ENCODE measurements at regions not wholly inside any gene's neighbourhood (a gene's known extent, or its start where the extent isn't known, plus 50 kb on each side); places are given as distances from the start of the nearest gene placed in this dataset.

DNA sequence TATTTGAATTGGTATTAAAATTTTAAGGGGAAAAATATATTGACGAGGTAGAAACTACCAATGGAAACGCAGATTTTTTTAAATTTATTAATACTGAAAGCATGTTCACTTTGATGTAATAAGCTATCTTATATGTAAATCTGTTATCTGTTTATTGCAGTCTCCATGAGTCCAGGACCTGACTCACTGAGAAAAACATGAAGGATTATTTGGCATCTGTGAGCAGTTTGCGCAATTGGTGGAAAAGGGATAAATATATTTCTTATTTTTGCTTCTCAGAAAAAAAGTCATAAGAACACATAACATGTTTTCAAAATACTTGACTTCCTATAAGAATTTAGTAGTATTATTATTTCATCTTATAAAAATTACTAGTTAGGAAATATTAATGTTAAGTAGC is 561.4 kb downstream of the ADCYAP1 start:
- no peak for TF ChIP-seq HNF4G (IDR thresholded peaks at IDR 0.05)
- TF ChIP-seq FOXA1 (IDR thresholded peaks at IDR 0.05) = no peak
- no peak overlapping the region for H3K27ac ChIP-seq (ENCODE audit: low read depth in 1 of 2, low read length in 2 of 2)
- H3K4me3 ChIP-seq (ENCODE audit: low read depth in 1 of 3, low read length in 3 of 3) = no peak overlapping the region
- WGBS = 96% methylated on average over 3 of the region's 3 CpGs
- H3K36me3 ChIP-seq (ENCODE audit: control insufficient read depth in 4 of 4, insufficient read depth in 3 of 4, low read depth in 1 of 4, low read length in 3 of 4) = no peaks in the 10 kb centered on the region
- DNase-seq (ENCODE audit: low spot score) = no peak
- H3K9me3 ChIP-seq (ENCODE audit: control insufficient read depth in 4 of 4, low read length in 3 of 4) = no peaks in the 10 kb centered on the region
- no peak overlapping the region for H3K9ac ChIP-seq (ENCODE audit: low read depth in 1 of 2, low read length in 2 of 2)
- no peaks in the 10 kb centered on the region for H3K4me1 ChIP-seq (ENCODE audit: control insufficient read depth in 4 of 4, insufficient read depth in 4 of 4, low read length in 3 of 4)
- H3K27me3 ChIP-seq (ENCODE audit: control insufficient read depth in 4 of 4, insufficient read depth in 4 of 4, low read length in 3 of 4) = no peaks in the 10 kb centered on the region

DNA sequence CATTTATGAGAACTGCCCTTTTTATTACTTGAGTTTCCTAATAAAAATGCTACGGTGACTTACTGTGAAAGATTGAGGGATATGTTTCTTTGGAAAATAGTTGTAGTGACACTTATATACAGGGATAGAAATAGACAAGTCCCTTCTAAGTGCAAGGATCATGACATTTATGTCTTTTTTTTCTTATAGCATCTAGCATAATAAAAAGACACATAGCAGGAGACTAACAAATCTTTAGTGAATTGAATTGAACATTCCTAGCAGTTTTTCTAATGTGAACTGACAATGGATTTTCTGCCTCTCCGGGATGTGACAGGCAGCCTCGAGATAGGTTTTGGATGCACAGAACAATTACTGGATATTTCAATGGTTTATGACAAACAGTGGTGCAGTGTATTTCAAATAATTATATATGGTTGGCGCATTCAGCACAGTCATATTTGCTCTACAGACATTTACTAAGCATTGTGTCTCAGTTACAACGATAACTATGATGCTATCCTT is 562.8 kb downstream of the ADCYAP1 start:
- H3K36me3 ChIP-seq (ENCODE audit: control insufficient read depth in 4 of 4, insufficient read depth in 3 of 4, low read depth in 1 of 4, low read length in 3 of 4) = no peaks in the 10 kb centered on the region
- no peaks in the 10 kb centered on the region for H3K4me1 ChIP-seq (ENCODE audit: control insufficient read depth in 4 of 4, insufficient read depth in 4 of 4, low read length in 3 of 4)
- H3K4me3 ChIP-seq (ENCODE audit: low read depth in 1 of 3, low read length in 3 of 3) = no peak overlapping the region
- H3K9ac ChIP-seq (ENCODE audit: low read depth in 1 of 2, low read length in 2 of 2) = no peak overlapping the region
- no peaks in the 10 kb centered on the region for H3K9me3 ChIP-seq (ENCODE audit: control insufficient read depth in 4 of 4, low read length in 3 of 4)
- 72% methylated on average over 5 of the region's 5 CpGs for WGBS
- no peak for DNase-seq (ENCODE audit: low spot score)
- no peak for TF ChIP-seq JUND (IDR thresholded peaks at IDR 0.05)
- no peaks in the 10 kb centered on the region for H3K27me3 ChIP-seq (ENCODE audit: control insufficient read depth in 4 of 4, insufficient read depth in 4 of 4, low read length in 3 of 4)
- H3K27ac ChIP-seq (ENCODE audit: low read depth in 1 of 2, low read length in 2 of 2) = no peak overlapping the region

GRCh38 chr18:1468550-1468949 is 563.9 kb downstream of the ADCYAP1 start:
- Histone ChIP-seq H3K9ac (ENCODE audit: low read depth in 1 of 2, low read length in 2 of 2) (no peak overlapping the region), H3K36me3 (ENCODE audit: control insufficient read depth in 4 of 4, insufficient read depth in 3 of 4, low read depth in 1 of 4, low read length in 3 of 4) (no peaks in the 10 kb centered on the region), H3K27me3 (ENCODE audit: control insufficient read depth in 4 of 4, insufficient read depth in 4 of 4, low read length in 3 of 4) (no peaks in the 10 kb centered on the region), H3K9me3 (ENCODE audit: control insufficient read depth in 4 of 4, low read length in 3 of 4) (no peaks in the 10 kb centered on the region), H3K4me1 (ENCODE audit: control insufficient read depth in 4 of 4, insufficient read depth in 4 of 4, low read length in 3 of 4) (no peaks in the 10 kb centered on the region), H3K27ac (ENCODE audit: low read depth in 1 of 2, low read length in 2 of 2) (no peak overlapping the region), H3K4me3 (ENCODE audit: low read depth in 1 of 3, low read length in 3 of 3) (no peak overlapping the region)
- 83% methylated on average over 2 of the region's 2 CpGs for WGBS
- TF ChIP-seq, protein P1, sequence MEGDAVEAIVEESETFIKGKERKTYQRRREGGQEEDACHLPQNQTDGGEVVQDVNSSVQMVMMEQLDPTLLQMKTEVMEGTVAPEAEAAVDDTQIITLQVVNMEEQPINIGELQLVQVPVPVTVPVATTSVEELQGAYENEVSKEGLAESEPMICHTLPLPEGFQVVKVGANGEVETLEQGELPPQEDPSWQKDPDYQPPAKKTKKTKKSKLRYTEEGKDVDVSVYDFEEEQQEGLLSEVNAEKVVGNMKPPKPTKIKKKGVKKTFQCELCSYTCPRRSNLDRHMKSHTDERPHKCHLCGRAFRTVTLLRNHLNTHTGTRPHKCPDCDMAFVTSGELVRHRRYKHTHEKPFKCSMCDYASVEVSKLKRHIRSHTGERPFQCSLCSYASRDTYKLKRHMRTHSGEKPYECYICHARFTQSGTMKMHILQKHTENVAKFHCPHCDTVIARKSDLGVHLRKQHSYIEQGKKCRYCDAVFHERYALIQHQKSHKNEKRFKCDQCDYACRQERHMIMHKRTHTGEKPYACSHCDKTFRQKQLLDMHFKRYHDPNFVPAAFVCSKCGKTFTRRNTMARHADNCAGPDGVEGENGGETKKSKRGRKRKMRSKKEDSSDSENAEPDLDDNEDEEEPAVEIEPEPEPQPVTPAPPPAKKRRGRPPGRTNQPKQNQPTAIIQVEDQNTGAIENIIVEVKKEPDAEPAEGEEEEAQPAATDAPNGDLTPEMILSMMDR (IDR thresholded peaks at IDR 0.05; ENCODE audit: low read depth, low read length, missing input control) = no peak
- no peak for DNase-seq (ENCODE audit: low spot score)

GRCh38 chr18:1475867-1476266 is 571.2 kb downstream of the ADCYAP1 start:
- no peak for DNase-seq (ENCODE audit: low spot score)
- Histone ChIP-seq H3K9ac (ENCODE audit: low read depth in 1 of 2, low read length in 2 of 2) (no peak overlapping the region), H3K27me3 (ENCODE audit: control insufficient read depth in 4 of 4, insufficient read depth in 4 of 4, low read length in 3 of 4) (no peaks in the 10 kb centered on the region), H3K36me3 (ENCODE audit: control insufficient read depth in 4 of 4, insufficient read depth in 3 of 4, low read depth in 1 of 4, low read length in 3 of 4) (no peaks in the 10 kb centered on the region), H3K27ac (ENCODE audit: low read depth in 1 of 2, low read length in 2 of 2) (no peak overlapping the region), H3K9me3 (ENCODE audit: control insufficient read depth in 4 of 4, low read length in 3 of 4) (no peaks in the 10 kb centered on the region), H3K4me1 (ENCODE audit: control insufficient read depth in 4 of 4, insufficient read depth in 4 of 4, low read length in 3 of 4) (no peaks in the 10 kb centered on the region), H3K4me3 (ENCODE audit: low read depth in 1 of 3, low read length in 3 of 3) (no peak overlapping the region)
- 92% methylated on average over 7 of the region's 7 CpGs for WGBS
- no peak for TF ChIP-seq HNF4A (conservative IDR thresholded peaks at IDR 0.05)
- TF ChIP-seq ATF3 (IDR thresholded peaks at IDR 0.05) = no peak
- no peak for TF ChIP-seq RXRA (IDR thresholded peaks at IDR 0.05)
- no peak for TF ChIP-seq MAX (IDR thresholded peaks at IDR 0.05)
- TF ChIP-seq, protein P2, sequence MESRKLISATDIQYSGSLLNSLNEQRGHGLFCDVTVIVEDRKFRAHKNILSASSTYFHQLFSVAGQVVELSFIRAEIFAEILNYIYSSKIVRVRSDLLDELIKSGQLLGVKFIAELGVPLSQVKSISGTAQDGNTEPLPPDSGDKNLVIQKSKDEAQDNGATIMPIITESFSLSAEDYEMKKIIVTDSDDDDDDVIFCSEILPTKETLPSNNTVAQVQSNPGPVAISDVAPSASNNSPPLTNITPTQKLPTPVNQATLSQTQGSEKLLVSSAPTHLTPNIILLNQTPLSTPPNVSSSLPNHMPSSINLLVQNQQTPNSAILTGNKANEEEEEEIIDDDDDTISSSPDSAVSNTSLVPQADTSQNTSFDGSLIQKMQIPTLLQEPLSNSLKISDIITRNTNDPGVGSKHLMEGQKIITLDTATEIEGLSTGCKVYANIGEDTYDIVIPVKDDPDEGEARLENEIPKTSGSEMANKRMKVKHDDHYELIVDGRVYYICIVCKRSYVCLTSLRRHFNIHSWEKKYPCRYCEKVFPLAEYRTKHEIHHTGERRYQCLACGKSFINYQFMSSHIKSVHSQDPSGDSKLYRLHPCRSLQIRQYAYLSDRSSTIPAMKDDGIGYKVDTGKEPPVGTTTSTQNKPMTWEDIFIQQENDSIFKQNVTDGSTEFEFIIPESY (IDR thresholded peaks at IDR 0.05) = no peak
- TF ChIP-seq JUND (IDR thresholded peaks at IDR 0.05) = no peak
- TF ChIP-seq RAD21 (IDR thresholded peaks at IDR 0.05) = no peak
- TF ChIP-seq FOXA1 (IDR thresholded peaks at IDR 0.05) = no peak
- TF ChIP-seq, protein P3, sequence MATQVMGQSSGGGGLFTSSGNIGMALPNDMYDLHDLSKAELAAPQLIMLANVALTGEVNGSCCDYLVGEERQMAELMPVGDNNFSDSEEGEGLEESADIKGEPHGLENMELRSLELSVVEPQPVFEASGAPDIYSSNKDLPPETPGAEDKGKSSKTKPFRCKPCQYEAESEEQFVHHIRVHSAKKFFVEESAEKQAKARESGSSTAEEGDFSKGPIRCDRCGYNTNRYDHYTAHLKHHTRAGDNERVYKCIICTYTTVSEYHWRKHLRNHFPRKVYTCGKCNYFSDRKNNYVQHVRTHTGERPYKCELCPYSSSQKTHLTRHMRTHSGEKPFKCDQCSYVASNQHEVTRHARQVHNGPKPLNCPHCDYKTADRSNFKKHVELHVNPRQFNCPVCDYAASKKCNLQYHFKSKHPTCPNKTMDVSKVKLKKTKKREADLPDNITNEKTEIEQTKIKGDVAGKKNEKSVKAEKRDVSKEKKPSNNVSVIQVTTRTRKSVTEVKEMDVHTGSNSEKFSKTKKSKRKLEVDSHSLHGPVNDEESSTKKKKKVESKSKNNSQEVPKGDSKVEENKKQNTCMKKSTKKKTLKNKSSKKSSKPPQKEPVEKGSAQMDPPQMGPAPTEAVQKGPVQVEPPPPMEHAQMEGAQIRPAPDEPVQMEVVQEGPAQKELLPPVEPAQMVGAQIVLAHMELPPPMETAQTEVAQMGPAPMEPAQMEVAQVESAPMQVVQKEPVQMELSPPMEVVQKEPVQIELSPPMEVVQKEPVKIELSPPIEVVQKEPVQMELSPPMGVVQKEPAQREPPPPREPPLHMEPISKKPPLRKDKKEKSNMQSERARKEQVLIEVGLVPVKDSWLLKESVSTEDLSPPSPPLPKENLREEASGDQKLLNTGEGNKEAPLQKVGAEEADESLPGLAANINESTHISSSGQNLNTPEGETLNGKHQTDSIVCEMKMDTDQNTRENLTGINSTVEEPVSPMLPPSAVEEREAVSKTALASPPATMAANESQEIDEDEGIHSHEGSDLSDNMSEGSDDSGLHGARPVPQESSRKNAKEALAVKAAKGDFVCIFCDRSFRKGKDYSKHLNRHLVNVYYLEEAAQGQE (IDR thresholded peaks at IDR 0.05) = no peak
- TF ChIP-seq, protein P1 (IDR thresholded peaks at IDR 0.05; ENCODE audit: low read depth, low read length, missing input control) = no peak
- no peak for TF ChIP-seq SP1 (IDR thresholded peaks at IDR 0.05)
